ENCODE measurements at regions not wholly inside any gene's neighbourhood (a gene's known extent, or its start where the extent isn't known, plus 50 kb on each side); places are given as distances from the start of the nearest gene placed in this dataset.

DNA sequence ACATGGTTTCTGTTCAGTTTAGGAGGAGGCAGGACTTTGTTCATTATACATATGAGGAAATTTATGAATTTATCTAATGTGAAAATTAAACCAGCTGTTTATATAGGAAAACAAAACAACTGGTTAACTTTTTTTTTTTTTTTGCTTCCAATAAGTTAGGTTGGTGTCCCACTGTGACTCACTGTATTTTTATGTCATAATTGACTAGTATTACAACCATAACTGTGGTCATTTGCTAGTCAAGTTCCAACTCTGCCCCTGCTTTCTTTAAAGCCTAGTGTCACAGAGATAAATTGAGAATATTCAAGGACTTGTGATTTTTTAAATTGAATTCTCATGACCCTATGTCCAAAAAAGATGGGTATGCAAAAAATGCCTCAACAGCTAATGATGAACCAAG lies 227.7 kb downstream of the BCAT1 start:
- DNase-seq = no peak

DNA sequence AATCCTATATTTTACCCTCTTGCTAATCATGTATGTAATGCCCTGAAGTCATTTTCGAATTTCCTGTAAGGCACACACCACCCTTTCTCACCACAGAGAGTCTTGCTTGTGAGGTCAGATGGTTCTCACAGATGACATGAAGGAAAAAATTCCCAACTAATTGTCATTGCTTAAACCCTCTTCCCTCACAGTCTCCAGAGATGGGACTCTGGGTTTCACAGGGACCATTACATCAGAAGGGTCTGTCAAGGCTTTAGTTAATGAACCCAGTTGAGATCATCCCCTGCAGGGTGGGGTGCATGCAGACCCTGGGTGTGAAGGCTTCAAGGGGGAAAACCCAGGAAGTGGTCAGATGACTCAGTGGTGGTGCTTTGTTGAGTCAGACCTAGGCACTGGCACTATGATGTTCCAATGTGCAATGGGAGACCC lies 229.6 kb downstream of the BCAT1 start:
- no peak for DNase-seq

DNA sequence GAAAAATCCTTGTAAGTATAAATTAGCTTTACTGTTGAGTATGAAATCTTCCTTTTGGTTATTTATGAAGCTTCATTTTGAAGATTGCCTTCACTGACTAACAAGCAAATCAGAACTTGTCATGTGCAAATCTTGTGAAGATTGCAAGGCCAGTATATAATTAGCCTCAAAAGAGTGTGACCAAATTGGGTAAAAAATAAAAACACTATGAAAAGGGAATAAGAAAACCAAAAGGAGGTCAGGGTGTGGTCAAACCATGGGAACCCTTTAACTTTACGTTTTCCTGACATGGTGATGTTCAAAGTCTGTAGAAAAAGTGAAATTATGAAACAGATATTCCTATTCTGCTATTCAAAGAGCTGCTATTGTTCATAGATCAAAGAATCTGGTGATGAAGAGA lies 230.3 kb downstream of the BCAT1 start:
- no peak for DNase-seq

DNA sequence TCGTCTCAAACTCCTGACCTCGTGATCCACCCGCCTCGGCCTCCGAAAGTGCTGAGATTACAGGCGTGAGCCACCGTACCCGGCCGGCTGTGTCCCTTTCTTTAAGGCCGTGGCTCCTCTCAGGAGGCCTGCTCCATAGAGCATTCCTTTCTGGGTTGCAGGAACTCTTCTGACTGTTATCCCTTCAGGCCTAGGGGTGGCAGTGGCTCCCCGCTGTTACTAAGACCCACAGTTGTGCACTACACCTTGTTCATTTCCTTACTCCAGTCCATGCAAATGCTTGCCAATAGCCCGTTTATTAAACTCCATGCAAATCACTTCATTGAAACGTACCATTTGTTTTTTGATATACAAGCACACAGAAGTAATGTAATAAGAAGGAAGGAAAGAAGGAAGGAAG lies 234.7 kb downstream of the BCAT1 start:
- no peak for DNase-seq

DNA sequence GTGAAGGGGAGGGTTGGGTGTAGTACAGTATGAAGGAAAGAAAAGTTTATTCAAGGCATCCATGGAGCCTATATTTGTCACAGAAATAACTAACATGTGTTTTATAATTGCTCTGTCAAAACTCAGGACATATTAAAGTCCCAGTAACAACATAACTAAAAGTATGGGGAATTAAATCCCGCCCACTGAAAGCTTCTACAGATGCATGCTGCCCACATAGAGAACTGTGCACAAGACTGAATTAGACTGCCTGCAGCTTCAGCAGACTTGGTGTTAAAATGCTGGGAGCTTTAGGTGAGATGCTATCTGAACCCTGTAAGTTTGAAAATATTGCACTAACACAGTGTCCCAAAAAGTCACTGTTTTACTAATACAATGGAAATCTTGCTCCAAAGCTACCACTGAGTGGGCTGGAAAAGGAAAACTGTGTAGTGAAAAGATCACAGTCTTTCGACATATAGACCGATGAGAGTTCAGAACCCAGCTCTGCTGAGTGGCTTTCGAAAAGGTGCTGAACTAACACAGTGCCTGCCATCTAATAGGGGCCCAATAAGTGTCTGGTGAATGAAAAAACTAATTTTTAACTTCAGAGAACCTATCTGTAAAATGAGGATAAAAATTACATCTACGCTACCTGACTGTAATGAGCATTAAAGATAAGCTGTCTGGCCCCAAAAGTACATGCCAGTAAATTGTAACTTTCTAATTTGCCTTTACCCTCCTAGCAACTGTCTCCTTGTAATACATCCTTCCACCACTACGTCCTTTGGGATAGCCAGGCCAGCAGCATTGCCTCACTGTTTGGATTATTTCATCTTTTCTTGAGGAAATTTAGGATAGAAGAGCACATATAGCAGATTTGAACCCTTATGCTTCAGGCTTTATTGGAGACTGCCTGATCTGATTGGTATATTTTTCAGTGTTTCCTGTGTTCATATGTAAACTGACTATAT lies 237.6 kb downstream of the BCAT1 start:
- DNase-seq = no peak

DNA sequence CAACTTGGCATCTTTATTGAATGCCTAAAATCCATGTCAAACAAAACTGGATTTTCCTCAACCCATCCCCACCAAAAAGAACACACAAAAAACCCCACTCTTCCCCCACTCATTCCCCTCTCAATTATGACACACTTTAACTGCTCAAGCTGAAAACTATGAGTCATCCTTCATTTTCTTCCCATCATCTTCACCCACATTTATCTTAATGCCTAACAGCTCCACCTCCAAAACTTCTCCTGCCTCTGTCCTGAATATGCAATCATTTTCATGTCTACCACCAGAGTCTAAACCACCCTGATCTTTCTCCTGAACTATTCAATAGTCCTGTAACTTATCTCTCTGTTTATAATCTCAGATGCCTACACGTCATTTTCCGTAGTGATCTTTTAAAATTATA lies 239.7 kb downstream of the BCAT1 start:
- DNase-seq = no peak

DNA sequence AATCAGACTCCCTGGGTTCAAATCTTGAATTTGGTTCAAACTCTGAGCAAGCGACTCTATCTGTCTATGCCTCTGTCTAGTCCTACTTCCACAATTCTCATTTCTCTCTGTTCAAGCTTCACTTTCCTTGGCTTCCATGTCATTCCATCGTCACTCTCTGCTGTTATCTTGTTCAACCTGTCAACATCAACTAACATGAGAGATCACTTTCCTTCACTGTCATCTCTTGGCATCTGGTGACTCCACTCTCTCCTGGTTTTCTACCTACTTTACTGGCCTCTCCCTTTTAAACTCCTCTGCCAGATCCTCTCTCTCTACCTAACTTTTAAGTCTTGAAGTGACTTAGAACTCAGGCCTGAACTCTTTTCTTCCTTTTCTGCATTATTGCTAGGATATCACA lies 240.2 kb downstream of the BCAT1 start:
- no peak for DNase-seq

DNA sequence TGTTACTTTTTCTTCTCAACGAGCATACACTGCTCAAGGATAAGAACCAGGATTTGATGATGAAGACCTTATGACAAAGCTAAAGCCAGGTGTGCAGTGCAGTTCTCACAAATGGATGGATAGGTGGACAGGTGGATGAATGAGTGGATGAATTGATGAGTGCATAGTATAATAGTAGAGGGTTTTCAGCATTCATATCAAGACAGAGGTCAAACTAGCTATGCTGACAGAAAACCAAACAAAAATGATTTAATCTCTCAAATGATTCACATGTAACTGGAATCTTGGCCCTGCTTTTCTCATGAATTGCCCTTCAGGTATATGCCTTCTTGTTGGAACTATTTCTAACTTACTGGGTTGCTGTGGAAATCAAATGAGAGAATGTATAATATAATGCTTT lies 240.9 kb downstream of the BCAT1 start:
- no peak for DNase-seq

DNA sequence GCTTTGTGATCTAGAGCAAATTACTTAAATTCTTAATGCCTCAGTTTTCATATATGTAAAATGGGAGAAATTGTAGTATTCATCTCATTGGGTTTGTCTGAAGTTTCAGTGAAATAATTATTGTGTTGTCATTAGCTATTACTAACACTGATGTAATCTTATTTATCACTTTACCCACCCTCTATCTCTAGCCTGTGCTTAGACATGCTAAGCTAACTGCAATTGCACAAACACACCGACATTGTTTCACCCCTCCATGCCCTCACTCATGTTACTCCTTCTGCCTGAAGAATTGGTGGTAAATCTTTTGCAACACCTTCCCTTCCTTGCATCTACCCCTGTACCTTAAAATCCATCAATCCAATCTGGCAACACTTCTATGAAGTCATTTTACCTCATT lies 241.6 kb downstream of the BCAT1 start:
- DNase-seq = no peak

DNA sequence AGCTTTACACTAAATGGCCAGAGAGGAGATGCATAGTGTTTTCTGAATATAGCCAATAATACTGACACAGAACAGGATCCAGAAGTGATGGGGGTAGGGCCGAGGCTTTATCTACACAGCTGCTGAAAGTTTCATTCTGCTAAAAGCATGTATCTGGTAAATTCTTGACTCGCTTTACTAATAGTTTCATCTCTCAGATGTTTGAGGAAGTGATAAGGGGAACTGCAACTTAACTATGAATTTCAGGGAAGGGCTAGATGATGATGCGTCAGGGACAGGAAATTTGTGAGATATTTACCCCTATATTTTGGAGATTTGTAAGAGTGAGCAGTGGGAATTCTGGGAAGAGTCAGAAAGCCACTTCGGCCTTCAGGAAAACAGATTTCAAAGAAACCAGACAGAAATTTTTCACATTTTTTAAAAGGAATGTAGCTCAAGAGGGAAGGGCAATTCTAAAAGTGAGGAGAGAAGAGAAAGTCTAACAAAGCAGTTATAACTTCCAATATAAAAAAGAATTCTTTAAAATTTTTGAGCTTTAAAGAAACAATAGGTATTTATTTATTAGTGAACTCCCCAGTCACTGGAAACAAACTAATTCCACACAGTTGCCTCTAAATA lies 243.1 kb downstream of the BCAT1 start:
- no peak for DNase-seq

DNA sequence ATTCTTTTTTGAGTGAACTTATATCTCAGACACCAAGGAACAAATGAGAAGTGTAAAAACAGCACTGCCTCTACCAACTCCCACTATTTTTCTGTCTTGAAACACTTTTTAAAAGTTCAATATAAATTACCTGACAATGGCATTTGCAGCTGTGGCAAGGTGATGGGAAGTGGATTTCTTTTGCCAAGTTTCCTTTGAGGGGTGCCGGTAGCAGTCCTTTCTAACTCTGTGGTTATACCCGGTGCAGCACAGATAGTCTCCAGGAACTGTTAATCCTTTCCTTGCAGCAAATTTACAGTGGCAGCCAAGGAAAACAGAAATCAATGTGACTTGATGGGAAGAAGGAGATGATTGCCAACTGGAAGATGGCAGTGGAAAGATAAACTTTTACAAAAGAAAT lies 243.7 kb downstream of the BCAT1 start:
- DNase-seq = no peak

DNA sequence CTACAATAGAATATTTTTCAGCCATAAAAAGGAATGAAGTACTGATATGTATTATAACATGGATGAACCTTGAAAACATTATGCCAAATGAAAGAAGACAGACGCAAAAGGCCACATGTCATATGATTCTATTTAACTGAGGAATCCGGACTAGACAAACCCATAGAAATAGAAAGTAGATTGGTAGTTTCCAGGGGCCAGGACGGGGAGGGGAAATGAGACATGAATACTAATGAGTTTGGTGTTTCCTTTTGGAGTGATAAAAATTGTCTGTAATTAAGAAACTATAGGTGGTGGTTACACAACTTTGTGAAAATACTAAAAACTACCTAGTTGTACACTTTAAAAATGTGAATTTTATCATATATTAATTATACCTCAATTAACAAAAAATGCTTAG lies 247.6 kb downstream of the BCAT1 start:
- no peak for DNase-seq

DNA sequence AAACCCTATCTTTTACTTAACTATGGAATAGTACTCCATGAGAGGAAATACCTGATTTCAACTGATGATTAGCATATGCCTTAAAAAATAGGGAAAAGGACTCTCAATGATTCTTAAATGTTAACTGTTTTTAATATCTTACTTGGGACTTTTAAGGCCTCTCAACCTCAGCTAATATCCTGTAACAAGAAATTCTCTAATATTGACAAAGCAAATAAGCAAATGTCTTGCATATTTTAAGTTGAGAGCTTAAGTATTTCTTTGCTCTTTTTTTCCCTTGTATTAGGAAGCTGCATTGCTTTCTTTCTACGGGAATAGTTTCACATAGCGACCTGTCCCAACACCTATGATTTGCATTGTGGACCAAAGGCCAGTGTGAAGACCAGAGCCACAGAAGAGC lies 249.9 kb downstream of the BCAT1 start:
- no peak for DNase-seq

DNA sequence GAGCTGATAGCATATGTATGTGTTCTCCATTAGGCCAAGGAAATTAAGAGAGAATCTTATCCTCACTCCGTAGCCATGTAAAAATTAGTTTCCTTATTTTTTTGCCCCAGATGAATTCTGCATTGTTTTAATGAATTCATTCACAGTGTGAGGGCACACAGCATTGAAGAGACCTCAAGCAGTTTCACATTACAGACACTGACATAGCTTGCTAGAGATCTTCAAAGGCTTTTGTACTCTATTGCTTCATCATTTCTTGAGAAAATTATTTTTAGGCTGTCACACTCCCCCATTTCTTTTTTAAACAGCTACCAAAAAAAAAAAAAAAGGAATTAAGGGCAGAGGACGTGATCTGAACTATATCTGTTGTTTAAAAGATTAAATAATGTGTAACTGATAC lies 251.1 kb downstream of the BCAT1 start:
- no peak for DNase-seq

DNA sequence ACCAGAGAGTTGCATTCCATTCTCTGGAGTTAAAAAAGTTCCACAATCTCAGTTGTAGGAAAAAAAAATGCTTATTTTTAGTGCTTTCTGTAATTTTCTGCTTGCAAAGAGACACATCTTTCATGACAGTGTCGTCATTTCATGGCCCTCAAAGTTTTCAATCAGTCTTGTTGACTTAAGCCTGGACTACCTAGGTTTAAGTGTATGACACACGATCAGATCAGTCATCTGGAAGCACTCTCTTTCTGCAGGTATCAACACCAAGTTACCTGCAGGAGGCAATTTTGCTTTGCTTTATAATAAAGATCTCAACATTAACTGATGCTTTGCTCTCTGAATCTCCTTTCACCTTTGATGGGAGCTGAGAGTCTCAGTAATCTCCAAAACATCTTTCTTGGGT lies 251.6 kb downstream of the BCAT1 start:
- no peak for DNase-seq

DNA sequence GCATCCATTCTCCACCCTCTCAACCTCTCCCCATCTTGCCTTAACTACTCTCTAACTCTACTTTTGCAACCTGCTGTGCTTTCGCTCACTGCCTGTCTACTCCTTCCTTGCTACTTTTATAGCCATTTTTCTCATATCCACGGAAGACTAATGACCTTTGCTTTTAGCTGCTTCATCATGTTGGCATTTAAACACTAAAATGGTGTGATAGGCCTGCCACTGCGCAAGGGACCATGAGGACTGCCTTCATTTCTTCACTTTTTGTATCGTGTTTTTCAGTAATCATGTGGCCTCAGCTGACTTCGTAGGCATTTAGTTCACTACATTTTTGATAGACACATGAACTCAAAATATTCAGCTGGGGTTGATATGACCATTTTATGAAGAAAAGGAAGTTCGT lies 252.1 kb downstream of the BCAT1 start:
- DNase-seq = no peak

DNA sequence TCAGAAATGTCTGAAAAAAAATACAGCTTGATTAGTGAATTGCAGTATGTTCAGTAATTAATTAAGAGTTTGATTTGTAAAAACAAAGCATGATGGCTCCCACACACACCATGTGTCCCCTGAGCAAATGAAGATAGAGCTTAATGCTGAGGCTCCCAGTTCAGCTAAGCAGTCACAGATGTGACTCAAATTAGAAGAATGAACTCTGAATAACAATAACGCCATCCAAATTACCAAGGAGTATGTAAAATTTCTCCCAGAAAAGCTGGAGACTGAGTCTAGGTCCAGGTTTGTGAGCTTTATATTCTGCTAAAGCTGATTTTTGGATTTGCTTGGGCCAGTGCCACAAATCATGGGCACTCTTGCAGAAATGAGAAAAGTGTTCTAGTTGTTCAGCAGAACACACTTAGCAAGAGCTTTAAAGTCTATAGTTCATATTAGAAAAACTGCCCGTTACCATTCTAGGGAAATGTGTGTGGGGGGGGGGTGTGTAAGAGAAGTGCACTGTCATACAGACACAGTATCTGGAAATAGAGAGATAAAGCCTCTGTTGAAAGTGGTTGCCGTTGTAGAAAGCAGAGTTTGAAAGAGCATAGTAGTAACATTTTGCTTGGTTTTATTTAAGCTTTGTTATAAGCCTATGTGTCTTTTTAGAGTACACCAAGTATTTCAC lies 253.1 kb downstream of the BCAT1 start:
- DNase-seq = no peak

DNA sequence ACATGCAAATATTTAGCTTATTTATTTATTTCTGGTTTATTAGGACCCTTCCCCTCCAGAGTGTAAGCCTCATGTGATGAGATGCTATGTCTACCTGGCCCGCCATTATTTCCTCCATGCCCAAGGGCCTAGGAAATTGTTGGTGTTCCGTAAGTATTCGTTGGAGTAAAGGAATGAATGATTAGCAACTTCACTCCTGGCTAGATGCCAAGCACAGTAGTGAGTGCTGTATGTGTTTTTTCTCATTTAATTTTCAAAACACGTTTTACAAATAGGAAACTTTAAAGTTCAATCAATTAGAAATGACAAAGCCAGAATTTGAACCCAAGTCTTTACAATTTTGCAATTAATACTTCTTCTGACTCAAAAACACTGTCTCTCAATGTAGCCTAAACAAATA lies 253.8 kb downstream of the BCAT1 start:
- DNase-seq = no peak

DNA sequence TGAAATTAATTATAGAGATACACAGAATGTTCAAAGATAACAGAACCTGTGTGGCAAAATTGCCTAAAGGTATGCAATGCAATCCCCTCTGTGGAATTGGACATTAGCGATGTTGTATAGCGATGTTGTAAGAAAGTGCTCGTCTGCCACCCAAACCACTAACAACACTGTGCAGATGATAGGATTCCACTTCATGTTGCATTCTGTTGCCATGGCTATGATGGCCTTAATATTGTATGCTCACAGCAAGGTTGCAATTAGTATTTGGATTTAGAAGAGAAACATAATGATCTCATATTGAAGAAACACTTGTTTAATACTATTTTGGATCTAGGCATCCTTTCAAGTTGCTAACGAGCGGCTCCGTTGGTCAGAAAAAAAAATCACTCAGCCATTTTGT lies 260.3 kb downstream of the BCAT1 start:
- no peak for DNase-seq

DNA sequence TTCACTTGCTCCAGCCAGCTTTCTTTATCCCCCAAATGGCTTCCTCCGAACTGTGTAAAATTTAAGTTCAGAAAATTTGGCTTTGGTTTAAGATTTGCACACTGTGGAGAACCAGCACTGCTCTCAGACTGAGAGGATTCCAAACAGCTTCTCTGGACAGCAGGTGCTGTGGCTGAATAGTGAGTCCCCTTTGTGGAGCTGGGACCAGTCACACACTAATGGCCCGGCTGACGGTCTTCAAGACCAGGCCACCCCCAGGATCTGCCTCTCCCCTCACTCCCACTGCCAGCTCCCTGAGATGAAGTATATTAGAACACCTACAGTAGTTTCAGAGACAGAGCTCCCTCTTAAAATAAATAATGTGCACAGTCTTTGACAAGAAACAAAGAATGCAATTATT lies 267.3 kb downstream of the BCAT1 start:
- no peak for DNase-seq

DNA sequence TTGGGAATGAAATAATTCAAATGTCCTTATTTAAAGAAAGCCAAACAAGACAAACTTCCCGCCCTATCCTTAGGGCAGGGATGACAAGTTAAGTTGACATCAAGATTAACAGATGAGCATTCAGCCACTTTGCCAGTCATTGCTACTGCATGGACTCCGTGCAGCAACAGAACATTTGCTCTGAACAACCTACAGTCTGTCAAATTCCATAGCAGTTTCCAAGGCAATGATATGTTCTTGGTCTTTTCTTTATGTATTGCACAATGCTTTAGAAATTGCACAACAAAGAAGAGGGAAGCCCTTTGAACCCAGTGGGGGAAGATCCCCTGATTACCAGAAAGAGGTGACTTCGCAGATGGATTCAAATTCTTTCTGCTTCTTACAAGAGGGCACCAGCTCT lies 269.8 kb downstream of the BCAT1 start:
- no peak for DNase-seq

DNA sequence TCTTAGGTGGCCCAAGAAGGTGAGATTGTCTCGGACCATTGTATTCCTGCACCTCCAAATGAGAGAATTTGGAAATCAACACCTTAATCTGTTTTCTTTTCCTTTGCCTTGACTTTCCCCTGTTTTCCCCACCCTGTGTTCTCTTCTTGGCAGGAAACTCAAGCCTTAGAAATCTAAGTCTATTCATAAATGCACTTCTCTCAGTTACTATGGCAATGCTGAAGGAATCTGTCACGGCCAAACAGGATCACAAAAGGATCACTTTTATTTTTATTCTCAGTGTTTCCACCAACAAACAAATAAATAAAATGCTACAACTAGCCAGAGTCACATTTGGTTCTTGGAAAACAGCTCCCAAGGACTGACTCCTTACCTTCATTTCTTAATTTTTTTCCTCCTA lies 270.5 kb downstream of the BCAT1 start:
- no peak for DNase-seq

DNA sequence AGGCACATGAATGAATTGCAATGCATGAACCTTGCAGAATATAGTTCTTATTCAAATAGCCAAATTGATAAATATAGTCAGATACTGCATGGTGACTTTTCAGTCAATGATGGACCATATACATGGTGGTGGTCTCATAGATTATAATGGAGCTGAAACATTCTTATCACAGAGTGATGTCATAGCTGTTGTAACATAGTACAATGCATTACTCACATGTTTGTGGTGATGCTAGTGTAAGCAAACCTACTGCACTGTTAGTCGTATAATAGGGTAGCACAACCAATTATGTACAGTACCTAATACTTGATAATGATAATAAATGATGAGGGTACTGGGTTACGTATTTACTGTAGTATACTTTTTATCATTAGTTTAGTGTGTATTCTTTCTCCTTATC lies 280.3 kb downstream of the BCAT1 start:
- no peak for DNase-seq
